Skeletal muscle tissue (tissue), 3 donors: ENCODE measurements at regions not wholly inside any gene's neighbourhood (a gene's known extent, or its start where the extent isn't known, plus 50 kb on each side); places are given as distances from the start of the nearest gene placed in this dataset.

ENCODE experiments used
- H3K27ac ChIP-seq: one replicate; pipeline ENCODE4 v1.7.0; 2013; ENCODE audit warnings: mild to moderate bottlenecking, low read depth, low read length, inconsistent platforms
- H3K27me3 ChIP-seq, 3 donors: one replicate each; pipeline ENCODE4 v1.7.0; 2013; ENCODE audit warnings: low read length in 3 of 3; ENCODE audit not compliant: control insufficient read depth in 3 of 3, insufficient read depth in 3 of 3
- H3K36me3 ChIP-seq, 3 donors: one replicate each; pipeline ENCODE4 v1.7.0; 2013; ENCODE audit warnings: low read length in 3 of 3; ENCODE audit not compliant: control insufficient read depth in 3 of 3, insufficient read depth in 3 of 3
- H3K4me1 ChIP-seq, 3 donors: one replicate each; pipeline ENCODE4 v1.7.0; 2013; ENCODE audit warnings: low read length in 3 of 3, mild to moderate bottlenecking in 3 of 3; ENCODE audit not compliant: control insufficient read depth in 3 of 3, insufficient read depth in 3 of 3
- H3K4me3 ChIP-seq, 3 donors: one replicate each; pipeline ENCODE4 v1.7.0; 2013; ENCODE audit warnings: low read length in 3 of 3
- H3K9ac ChIP-seq, 3 donors: one replicate each; pipeline ENCODE4 v1.7.0; 2013; ENCODE audit warnings: low read length in 3 of 3, mild to moderate bottlenecking in 3 of 3, moderate library complexity in 2 of 3, low read depth in 1 of 3
- H3K9me3 ChIP-seq, 3 donors: one replicate each; pipeline ENCODE4 v1.7.0; 2013; ENCODE audit warnings: low read length in 3 of 3; ENCODE audit not compliant: control insufficient read depth in 3 of 3
- donor health status: Osteomylitis.

- H3K9ac ChIP-seq: no peak overlapping the region
- no peak overlapping the region for H3K4me3 ChIP-seq
- no peaks in the 10 kb centered on the region for H3K4me1 ChIP-seq
- H3K27me3 ChIP-seq: peaks cover 77 to 84% (median 84%) of the 10 kb centered on the region in 3 donors
- no peaks in the 10 kb centered on the region for H3K36me3 ChIP-seq
- no peaks in the 10 kb centered on the region for H3K9me3 ChIP-seq
- H3K27ac ChIP-seq: no peak overlapping the region
These were observed 124.0 kb downstream of the FAM53A start for GRCh38 chr4:1559896-1560650.

- H3K4me1 ChIP-seq: no peaks in the 10 kb centered on the region
- H3K9me3 ChIP-seq: no peaks in the 10 kb centered on the region
- no peak overlapping the region for H3K27ac ChIP-seq
- peaks cover 64 to 79% (median 78%) of the 10 kb centered on the region in 3 donors for H3K27me3 ChIP-seq
- H3K9ac ChIP-seq: no peak overlapping the region
- no peaks in the 10 kb centered on the region for H3K36me3 ChIP-seq
- H3K4me3 ChIP-seq: no peak overlapping the region
These were observed 125.9 kb downstream of the FAM53A start for GRCh38 chr4:1558205-1558604.

GRCh38 chr4:1557221-1557597, 126.9 kb downstream of the FAM53A start:
- Histone ChIP-seq H3K9me3 (no peaks in the 10 kb centered on the region), H3K27ac (no peak overlapping the region), H3K4me1 (no peaks in the 10 kb centered on the region), H3K9ac (no peak overlapping the region), H3K36me3 (no peaks in the 10 kb centered on the region), H3K27me3 (peaks cover 54 to 76% (median 68%) of the 10 kb centered on the region in 3 donors), H3K4me3 (no peak overlapping the region)

GRCh38 chr4:1556541-1557220, 127.4 kb downstream of the FAM53A start:
- Histone ChIP-seq H3K9me3 (no peaks in the 10 kb centered on the region), H3K4me3 (no peak overlapping the region), H3K27ac (no peak overlapping the region), H3K27me3 (peaks cover 54 to 71% (median 63%) of the 10 kb centered on the region in 3 donors), H3K4me1 (no peaks in the 10 kb centered on the region), H3K36me3 (no peaks in the 10 kb centered on the region), H3K9ac (no peak overlapping the region)

- Histone ChIP-seq H3K4me1 (no peaks in the 10 kb centered on the region), H3K4me3 (no peak overlapping the region), H3K27ac (no peak overlapping the region), H3K27me3 (peaks cover 45 to 66% (median 53%) of the 10 kb centered on the region in 3 donors), H3K9me3 (no peaks in the 10 kb centered on the region), H3K36me3 (no peaks in the 10 kb centered on the region), H3K9ac (no peak overlapping the region)
These were observed 129.2 kb downstream of the FAM53A start for GRCh38 chr4:1554876-1555265.

- Histone ChIP-seq H3K36me3 (no peaks in the 10 kb centered on the region), H3K4me3 (no peak overlapping the region), H3K9ac (no peak overlapping the region), H3K27ac (no peak overlapping the region), H3K4me1 (peaks cover 0 to 1% (median 0%) of the 10 kb centered on the region in 3 donors), H3K27me3 (peaks cover 44 to 62% (median 50%) of the 10 kb centered on the region in 3 donors), H3K9me3 (no peaks in the 10 kb centered on the region)
These were observed 129.8 kb downstream of the FAM53A start for GRCh38 chr4:1554246-1554875.

- peaks cover 0 to 7% (median 5%) of the 10 kb centered on the region in 3 donors for H3K4me1 ChIP-seq
- H3K9ac ChIP-seq: no peak overlapping the region
- H3K9me3 ChIP-seq: no peaks in the 10 kb centered on the region
- H3K27me3 ChIP-seq: peaks cover 40 to 62% (median 45%) of the 10 kb centered on the region in 3 donors
- no peak overlapping the region for H3K4me3 ChIP-seq
- no peaks in the 10 kb centered on the region for H3K36me3 ChIP-seq
- no peak overlapping the region for H3K27ac ChIP-seq
These were observed 130.7 kb downstream of the FAM53A start for GRCh38 chr4:1553365-1553764.

GRCh38 chr4:1552451-1552850, 131.7 kb downstream of the FAM53A start:
- Histone ChIP-seq H3K27me3 (peaks cover 32 to 58% (median 37%) of the 10 kb centered on the region in 3 donors), H3K36me3 (no peaks in the 10 kb centered on the region)

GRCh38 chr4:1551211-1551610, 132.9 kb downstream of the FAM53A start:
- no peaks in the 10 kb centered on the region for H3K9me3 ChIP-seq
- no peak overlapping the region for H3K27ac ChIP-seq
- H3K9ac ChIP-seq: no peak overlapping the region
- H3K27me3 ChIP-seq: peaks cover 27 to 54% (median 29%) of the 10 kb centered on the region in 3 donors
- H3K36me3 ChIP-seq: no peaks in the 10 kb centered on the region
- H3K4me3 ChIP-seq: no peak overlapping the region
- peaks cover 0 to 9% (median 5%) of the 10 kb centered on the region in 3 donors for H3K4me1 ChIP-seq

More at GRCh38 chr4:1552451-1552850, 131.7 kb downstream of the FAM53A start:
- Histone ChIP-seq H3K9me3 (no peaks in the 10 kb centered on the region), H3K27ac (no peak overlapping the region), H3K9ac (no peak overlapping the region), H3K4me3 (no peak overlapping the region), H3K4me1 (peaks cover 0 to 9% (median 5%) of the 10 kb centered on the region in 3 donors)
